ENCODE measurements at regions not wholly inside any gene's neighbourhood (a gene's known extent, or its start where the extent isn't known, plus 50 kb on each side); places are given as distances from the start of the nearest gene placed in this dataset.
"Not testable (repeated sequence)": the region's sequence is repeated elsewhere in the genome, so short reads cannot be mapped to it uniquely, and the experiment has no call there.

DNA sequence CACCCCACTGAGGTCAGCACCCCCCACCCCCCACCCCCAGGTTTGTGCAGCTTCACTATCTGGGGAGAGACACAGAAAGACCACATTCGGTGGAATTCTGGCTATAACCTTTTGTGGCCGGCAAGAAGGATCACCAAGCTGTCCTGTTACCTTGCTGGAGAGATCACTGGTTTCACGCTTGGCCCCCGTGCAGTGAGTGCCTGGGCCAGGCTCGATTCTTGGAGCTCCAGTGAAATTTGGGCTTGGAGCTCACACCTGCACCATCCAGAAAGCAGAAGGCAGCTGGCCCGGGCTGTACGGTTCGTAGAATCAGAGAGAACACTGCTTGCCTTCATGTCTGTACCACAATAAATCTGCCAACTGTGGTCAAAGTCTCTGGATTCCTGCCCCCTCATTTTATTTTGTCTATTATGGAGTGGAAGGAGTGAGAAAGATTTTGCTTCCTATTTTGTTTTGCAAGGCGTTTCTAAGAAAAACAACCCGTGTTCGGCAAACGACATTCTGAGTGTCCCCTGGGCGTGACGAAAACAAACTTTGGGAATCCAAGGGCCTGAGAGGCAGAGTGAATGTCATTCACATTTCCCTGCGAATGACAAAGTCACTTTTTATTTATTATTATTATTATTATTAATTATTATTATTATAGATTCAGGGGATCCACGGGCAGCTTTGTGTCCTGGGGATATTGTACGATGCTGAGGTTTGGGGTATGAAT is 2845.2 kb downstream of the RPIA start:
- H3K27ac ChIP-seq (ENCODE audit: insufficient read depth, low read length, poor library complexity, severe bottlenecking); H3K27me3 ChIP-seq (replicated peaks; ENCODE audit: control insufficient read depth, insufficient read depth, low read length, poor library complexity, severe bottlenecking); H3K4me3 ChIP-seq (ENCODE audit: insufficient read depth, low read depth, low read length, poor library complexity, severe bottlenecking); DNase-seq; H3K9me3 ChIP-seq (ENCODE audit: control insufficient read depth, low read length); H3K36me3 ChIP-seq (ENCODE audit: control insufficient read depth, insufficient read depth, low read length); H3K4me1 ChIP-seq (ENCODE audit: control insufficient read depth, insufficient read depth, low read length, poor library complexity, severe bottlenecking): not testable (repeated sequence)

DNA sequence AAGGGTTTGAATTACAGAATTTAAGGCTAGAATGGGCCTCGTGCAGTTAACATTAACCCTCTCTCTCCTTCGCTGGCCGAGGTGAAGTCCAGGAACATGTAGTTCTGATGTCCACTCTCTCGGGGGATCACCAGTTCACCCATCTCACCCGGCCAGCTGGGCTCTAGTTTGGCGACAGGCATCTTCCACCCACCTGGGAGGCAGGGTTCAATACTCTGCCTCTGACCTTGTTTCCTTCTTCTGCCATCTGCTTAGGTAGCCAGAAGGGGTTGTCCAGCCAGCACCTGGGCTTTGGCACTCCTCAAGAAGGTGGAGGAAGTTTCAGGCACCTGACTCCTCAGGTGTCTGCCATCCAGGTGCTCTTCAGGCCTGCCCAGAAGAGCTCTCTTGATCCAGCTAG is 2857.8 kb downstream of the RPIA start:
- not testable (repeated sequence) for H3K4me3 ChIP-seq (ENCODE audit: insufficient read depth, low read depth, low read length, poor library complexity, severe bottlenecking)

DNA sequence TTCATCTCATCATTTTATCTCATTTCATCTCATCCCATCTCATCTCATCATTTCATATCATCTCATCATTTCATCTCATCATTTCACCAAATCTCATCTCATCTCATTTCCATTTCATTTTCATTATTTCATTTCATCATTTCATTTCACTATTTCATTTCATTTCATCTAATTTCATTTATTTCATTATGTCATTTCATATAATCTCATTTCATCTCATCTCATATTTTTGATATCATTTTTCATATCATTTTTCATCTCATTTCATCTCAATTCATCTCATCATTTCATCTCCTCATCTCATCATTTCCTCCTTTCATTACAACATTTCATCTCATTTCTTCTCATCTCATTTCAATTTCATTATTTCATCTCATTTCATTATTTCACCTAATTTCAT is 2866.8 kb downstream of the RPIA start:
- not testable (repeated sequence) for H3K27me3 ChIP-seq (replicated peaks; ENCODE audit: control insufficient read depth, insufficient read depth, low read length, poor library complexity, severe bottlenecking); H3K27ac ChIP-seq (ENCODE audit: insufficient read depth, low read length, poor library complexity, severe bottlenecking); H3K4me3 ChIP-seq (ENCODE audit: insufficient read depth, low read depth, low read length, poor library complexity, severe bottlenecking); H3K9me3 ChIP-seq (ENCODE audit: control insufficient read depth, low read length); H3K36me3 ChIP-seq (ENCODE audit: control insufficient read depth, insufficient read depth, low read length); H3K4me1 ChIP-seq (ENCODE audit: control insufficient read depth, insufficient read depth, low read length, poor library complexity, severe bottlenecking); DNase-seq

More for the DNA sequence above, 2857.8 kb downstream of the RPIA start:
- H3K27me3 ChIP-seq (replicated peaks; ENCODE audit: control insufficient read depth, insufficient read depth, low read length, poor library complexity, severe bottlenecking); DNase-seq; H3K27ac ChIP-seq (ENCODE audit: insufficient read depth, low read length, poor library complexity, severe bottlenecking); H3K9me3 ChIP-seq (ENCODE audit: control insufficient read depth, low read length); H3K4me1 ChIP-seq (ENCODE audit: control insufficient read depth, insufficient read depth, low read length, poor library complexity, severe bottlenecking); H3K36me3 ChIP-seq (ENCODE audit: control insufficient read depth, insufficient read depth, low read length): not testable (repeated sequence)

DNA sequence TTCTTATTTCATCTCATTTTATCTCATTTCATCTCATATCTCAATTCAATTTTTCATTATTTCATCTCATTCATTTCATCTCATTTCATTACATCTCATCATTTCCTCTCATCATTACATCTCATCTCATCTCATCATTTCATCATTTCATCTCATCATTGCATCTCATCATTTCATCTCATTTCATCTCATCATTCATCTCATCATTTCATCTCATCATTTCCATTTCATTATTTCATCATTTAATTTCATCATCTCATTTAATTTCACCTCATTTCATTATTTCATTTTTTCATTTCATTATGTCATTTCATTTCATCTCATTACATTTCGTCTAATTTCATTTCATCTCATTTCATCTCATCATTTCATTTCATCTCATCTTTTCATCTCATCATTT is 2867.8 kb downstream of the RPIA start:
- not testable (repeated sequence) for H3K4me1 ChIP-seq (ENCODE audit: control insufficient read depth, insufficient read depth, low read length, poor library complexity, severe bottlenecking); H3K4me3 ChIP-seq (ENCODE audit: insufficient read depth, low read depth, low read length, poor library complexity, severe bottlenecking); H3K36me3 ChIP-seq (ENCODE audit: control insufficient read depth, insufficient read depth, low read length); H3K27ac ChIP-seq (ENCODE audit: insufficient read depth, low read length, poor library complexity, severe bottlenecking); H3K27me3 ChIP-seq (replicated peaks; ENCODE audit: control insufficient read depth, insufficient read depth, low read length, poor library complexity, severe bottlenecking); DNase-seq; H3K9me3 ChIP-seq (ENCODE audit: control insufficient read depth, low read length)

DNA sequence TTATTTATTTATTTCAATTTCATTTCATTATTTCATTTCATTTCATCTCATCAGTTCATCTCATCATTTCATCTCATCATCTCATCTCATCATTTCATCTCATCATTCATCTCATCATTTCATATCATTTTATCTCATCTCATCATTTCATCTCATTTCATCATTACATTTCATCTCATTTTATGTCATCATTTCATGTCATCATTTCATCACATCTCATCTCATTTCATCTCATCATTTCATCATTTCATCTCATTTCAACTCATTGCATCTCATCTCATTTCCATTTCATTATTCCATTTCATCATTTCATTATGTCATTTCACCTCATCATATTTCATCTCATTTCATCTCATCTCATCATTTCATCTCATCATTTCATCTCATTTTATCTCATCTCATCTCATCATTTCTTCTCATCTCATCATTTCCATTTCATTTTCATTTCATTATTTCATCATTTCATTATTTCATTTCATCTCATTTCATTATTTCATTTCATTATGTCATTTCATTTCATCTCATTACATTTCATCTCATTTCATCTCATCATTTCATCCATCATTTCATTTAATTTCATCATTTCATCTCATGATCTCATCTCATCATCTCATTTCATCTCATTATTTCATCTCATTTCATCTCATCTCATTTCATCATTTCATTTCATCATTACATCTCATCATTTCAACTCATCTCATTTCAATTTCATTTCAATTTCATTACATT is 2868.6 kb downstream of the RPIA start:
- not testable (repeated sequence) for H3K27me3 ChIP-seq (replicated peaks; ENCODE audit: control insufficient read depth, insufficient read depth, low read length, poor library complexity, severe bottlenecking); H3K36me3 ChIP-seq (ENCODE audit: control insufficient read depth, insufficient read depth, low read length); DNase-seq; H3K27ac ChIP-seq (ENCODE audit: insufficient read depth, low read length, poor library complexity, severe bottlenecking); H3K4me3 ChIP-seq (ENCODE audit: insufficient read depth, low read depth, low read length, poor library complexity, severe bottlenecking); H3K4me1 ChIP-seq (ENCODE audit: control insufficient read depth, insufficient read depth, low read length, poor library complexity, severe bottlenecking); H3K9me3 ChIP-seq (ENCODE audit: control insufficient read depth, low read length)

DNA sequence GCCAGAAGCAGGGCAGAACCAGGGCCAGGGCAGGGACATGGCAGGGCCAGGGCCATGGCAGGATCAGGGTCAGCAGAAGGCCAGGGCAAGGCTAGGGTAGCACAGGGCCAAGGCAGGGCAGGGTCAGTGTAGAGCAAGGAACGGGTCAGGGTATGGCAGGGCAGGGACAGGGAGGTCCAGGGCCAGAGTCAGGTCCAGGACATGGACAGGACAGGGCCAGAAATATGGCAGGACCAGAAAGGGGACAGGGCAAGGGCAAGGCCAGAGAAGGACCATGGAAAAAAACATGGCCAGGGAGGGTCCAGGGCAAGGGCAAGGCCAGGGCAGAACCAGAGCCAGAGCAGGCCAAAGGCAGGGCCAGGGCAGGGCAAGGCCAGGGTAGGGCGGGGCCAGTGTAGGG is 2870.7 kb downstream of the RPIA start:
- not testable (repeated sequence) for H3K4me1 ChIP-seq (ENCODE audit: control insufficient read depth, insufficient read depth, low read length, poor library complexity, severe bottlenecking); H3K9me3 ChIP-seq (ENCODE audit: control insufficient read depth, low read length); H3K4me3 ChIP-seq (ENCODE audit: insufficient read depth, low read depth, low read length, poor library complexity, severe bottlenecking); DNase-seq; H3K27me3 ChIP-seq (replicated peaks; ENCODE audit: control insufficient read depth, insufficient read depth, low read length, poor library complexity, severe bottlenecking); H3K27ac ChIP-seq (ENCODE audit: insufficient read depth, low read length, poor library complexity, severe bottlenecking); H3K36me3 ChIP-seq (ENCODE audit: control insufficient read depth, insufficient read depth, low read length)

DNA sequence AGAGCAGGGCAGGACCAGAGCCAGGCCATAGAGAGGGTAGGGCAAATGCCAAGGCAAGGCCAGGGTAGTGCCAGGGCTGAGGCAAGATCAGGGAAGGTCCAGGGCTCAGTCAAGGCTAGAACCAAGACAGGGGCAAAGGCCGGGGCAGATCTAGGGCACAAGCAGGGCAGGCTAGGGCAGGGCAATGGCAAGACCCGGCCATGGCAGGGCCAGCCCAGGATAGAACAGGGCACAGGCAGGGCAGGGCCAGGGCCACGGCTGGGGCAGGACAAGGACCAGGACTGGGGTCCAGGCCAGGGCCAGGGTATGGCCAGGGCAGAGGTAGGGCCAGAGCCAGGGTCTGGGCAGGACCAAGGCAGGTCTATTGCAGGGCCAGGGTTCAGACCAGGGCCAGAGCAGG is 2873.2 kb downstream of the RPIA start:
- H3K27me3 ChIP-seq (replicated peaks; ENCODE audit: control insufficient read depth, insufficient read depth, low read length, poor library complexity, severe bottlenecking); DNase-seq; H3K36me3 ChIP-seq (ENCODE audit: control insufficient read depth, insufficient read depth, low read length); H3K9me3 ChIP-seq (ENCODE audit: control insufficient read depth, low read length); H3K4me3 ChIP-seq (ENCODE audit: insufficient read depth, low read depth, low read length, poor library complexity, severe bottlenecking); H3K27ac ChIP-seq (ENCODE audit: insufficient read depth, low read length, poor library complexity, severe bottlenecking); H3K4me1 ChIP-seq (ENCODE audit: control insufficient read depth, insufficient read depth, low read length, poor library complexity, severe bottlenecking): not testable (repeated sequence)

DNA sequence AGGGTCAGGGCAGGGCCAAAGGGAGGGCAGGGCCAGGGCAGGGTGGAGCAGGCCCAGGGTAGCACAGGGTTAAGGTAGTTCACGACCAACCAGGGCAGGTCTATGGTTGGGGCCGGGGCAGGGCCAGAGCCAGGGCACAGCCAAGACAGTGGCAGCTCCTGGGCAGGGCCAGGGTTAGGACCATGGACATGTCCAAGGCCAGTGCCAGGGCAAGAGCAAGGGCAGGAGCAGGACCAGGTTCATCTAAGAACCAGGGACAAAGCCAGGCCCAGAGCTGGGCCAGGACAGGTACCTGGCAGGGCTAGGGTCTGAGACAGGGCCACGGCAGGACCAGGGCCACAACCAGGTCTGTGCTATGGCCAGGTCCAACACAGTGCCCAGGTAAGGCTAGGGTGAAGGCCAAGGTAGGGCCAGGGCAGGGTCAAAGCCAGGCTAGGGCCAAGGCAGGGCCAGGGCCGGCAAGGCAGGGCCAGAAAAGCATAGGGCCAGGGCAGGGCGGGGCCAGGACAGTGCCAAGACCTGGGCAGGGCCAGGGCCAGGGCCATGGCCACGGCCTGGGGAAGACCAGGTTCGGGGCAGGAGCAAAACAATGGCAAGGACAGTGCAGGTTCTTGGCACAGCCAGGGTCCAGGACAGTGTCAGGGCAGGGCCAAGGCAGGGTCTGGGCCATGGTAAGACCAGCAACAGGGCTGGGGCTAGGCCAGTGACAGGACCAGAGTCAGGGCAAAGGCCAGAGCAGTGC is 2874.4 kb downstream of the RPIA start:
- not testable (repeated sequence) for H3K4me1 ChIP-seq (ENCODE audit: control insufficient read depth, insufficient read depth, low read length, poor library complexity, severe bottlenecking); DNase-seq; H3K27ac ChIP-seq (ENCODE audit: insufficient read depth, low read length, poor library complexity, severe bottlenecking); H3K9me3 ChIP-seq (ENCODE audit: control insufficient read depth, low read length); H3K36me3 ChIP-seq (ENCODE audit: control insufficient read depth, insufficient read depth, low read length); H3K27me3 ChIP-seq (replicated peaks; ENCODE audit: control insufficient read depth, insufficient read depth, low read length, poor library complexity, severe bottlenecking); H3K4me3 ChIP-seq (ENCODE audit: insufficient read depth, low read depth, low read length, poor library complexity, severe bottlenecking)

DNA sequence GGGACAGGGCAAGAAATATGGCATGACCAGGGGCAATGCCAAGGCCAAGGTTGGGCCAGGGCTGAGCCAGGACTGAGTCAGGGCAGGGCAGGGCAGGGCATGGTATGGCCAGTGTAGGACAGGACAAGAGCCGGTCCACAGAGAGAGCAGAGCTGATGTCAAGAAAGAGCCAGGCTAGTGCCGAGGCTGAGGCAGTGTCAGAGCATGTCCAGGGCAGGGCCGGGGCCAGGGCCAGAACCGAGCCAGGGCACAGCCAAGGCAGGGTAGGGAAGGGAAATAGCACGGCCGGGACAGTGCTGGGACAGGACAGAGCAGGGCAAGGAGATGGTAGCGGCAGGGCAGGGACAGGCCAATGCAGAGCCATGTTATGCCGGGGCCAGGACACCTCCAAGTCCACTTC is 2875.1 kb downstream of the RPIA start:
- not testable (repeated sequence) for H3K9me3 ChIP-seq (ENCODE audit: control insufficient read depth, low read length); H3K36me3 ChIP-seq (ENCODE audit: control insufficient read depth, insufficient read depth, low read length); H3K4me3 ChIP-seq (ENCODE audit: insufficient read depth, low read depth, low read length, poor library complexity, severe bottlenecking); H3K27ac ChIP-seq (ENCODE audit: insufficient read depth, low read length, poor library complexity, severe bottlenecking); DNase-seq; H3K4me1 ChIP-seq (ENCODE audit: control insufficient read depth, insufficient read depth, low read length, poor library complexity, severe bottlenecking); H3K27me3 ChIP-seq (replicated peaks; ENCODE audit: control insufficient read depth, insufficient read depth, low read length, poor library complexity, severe bottlenecking)

All from effector memory CD4-positive, alpha-beta T cell (primary cell).